ENCODE measurements at regions not wholly inside any gene's neighbourhood (a gene's known extent, or its start where the extent isn't known, plus 50 kb on each side); places are given as distances from the start of the nearest gene placed in this dataset.
A peak's percentile ranks its signal among the peaks of the same experiment; 100 is the strongest.

GRCh38 chr15:96183867-96184266 lies 146.6 kb upstream of the NR2F2 start (continued):
- TF ChIP-seq USF2 (IDR thresholded peaks at IDR 0.05; ENCODE audit: low read depth, low read length) = no peak
- TF ChIP-seq USF2 (CRISPR knock-in tag; IDR thresholded peaks at IDR 0.05; ENCODE audit: borderline replicate concordance) = no peak
- TF ChIP-seq FOXA3 (CRISPR knock-in tag; IDR thresholded peaks at IDR 0.05) = peak; percentile 74
- no peak for TF ChIP-seq SMAD3 (CRISPR knock-in tag; IDR thresholded peaks at IDR 0.05)
- TF ChIP-seq NFE2 (CRISPR knock-in tag; IDR thresholded peaks at IDR 0.05) = no peak
- no peak for TF ChIP-seq ZNF589 (CRISPR knock-in tag; conservative IDR thresholded peaks at IDR 0.05)
- TF ChIP-seq POGK (CRISPR knock-in tag; conservative IDR thresholded peaks at IDR 0.05) = no peak
- TF ChIP-seq POLR2A (IDR thresholded peaks at IDR 0.05; ENCODE audit: insufficient read depth in 1 of 2, low read depth in 2 of 2, low read length in 2 of 2) = no peak
- no peak for TF ChIP-seq TCF7 (IDR thresholded peaks at IDR 0.05; ENCODE audit: low read depth)
- no peak for TF ChIP-seq ZNF484 (CRISPR knock-in tag; IDR thresholded peaks at IDR 0.05; ENCODE audit: borderline replicate concordance, low read depth)
- no peak for TF ChIP-seq ZNF350 (CRISPR knock-in tag; IDR thresholded peaks at IDR 0.05; ENCODE audit: borderline replicate concordance, low read depth)
- TF ChIP-seq HNRNPK (IDR thresholded peaks at IDR 0.05; ENCODE audit: low read depth, low read length, poor library complexity, severe bottlenecking) = no peak
- no peak for TF ChIP-seq PHF8 (CRISPR knock-in tag; IDR thresholded peaks at IDR 0.05)
- no peak for TF ChIP-seq E2F5 (CRISPR knock-in tag; conservative IDR thresholded peaks at IDR 0.05)
- no peak for TF ChIP-seq RARG (CRISPR knock-in tag; IDR thresholded peaks at IDR 0.05; ENCODE audit: low read depth)
- TF ChIP-seq REPIN1 (CRISPR knock-in tag; IDR thresholded peaks at IDR 0.05; ENCODE audit: borderline replicate concordance, low read depth) = no peak
- no peak for TF ChIP-seq ZNF17 (CRISPR knock-in tag; IDR thresholded peaks at IDR 0.05)
- no peak for TF ChIP-seq PREB (CRISPR knock-in tag; IDR thresholded peaks at IDR 0.05)
- TF ChIP-seq THAP8 (CRISPR knock-in tag; IDR thresholded peaks at IDR 0.05; ENCODE audit: borderline replicate concordance) = no peak
- no peak for TF ChIP-seq SMYD3 (CRISPR knock-in tag; IDR thresholded peaks at IDR 0.05)
- TF ChIP-seq SMC3 (IDR thresholded peaks at IDR 0.05; ENCODE audit: low read length) = no peak
